Uterus (tissue), 2 donors: ENCODE measurements at regions not wholly inside any gene's neighbourhood (a gene's known extent, or its start where the extent isn't known, plus 50 kb on each side); places are given as distances from the start of the nearest gene placed in this dataset.
"Not testable (repeated sequence)": the region's sequence is repeated elsewhere in the genome, so short reads cannot be mapped to it uniquely, and the experiment has no call there.

ENCODE experiments used
- POLR2A ChIP-seq, 2 donors: fragments of 450-650 bp; IDR thresholded peaks; one replicate each; pipeline ENCODE4 v1.6.1; 2016; ENCODE audit warnings: antibody characterized with exemption in 2 of 2, mild to moderate bottlenecking in 1 of 2, moderate library complexity in 1 of 2
- TF ChIP-seq, protein P1 (sequence below), 4 experiments: fragments of 200-600 bp in 2 of 4; fragments of 450-650 bp in 2 of 4; sonication (generic) in 2 of 4; IDR thresholded peaks; one replicate each; pipeline ENCODE4 v1.5.1; 2016 to 2019; ENCODE audit warnings: antibody characterized with exemption in 4 of 4, mild to moderate bottlenecking in 2 of 4, moderate library complexity in 1 of 4

DNA sequence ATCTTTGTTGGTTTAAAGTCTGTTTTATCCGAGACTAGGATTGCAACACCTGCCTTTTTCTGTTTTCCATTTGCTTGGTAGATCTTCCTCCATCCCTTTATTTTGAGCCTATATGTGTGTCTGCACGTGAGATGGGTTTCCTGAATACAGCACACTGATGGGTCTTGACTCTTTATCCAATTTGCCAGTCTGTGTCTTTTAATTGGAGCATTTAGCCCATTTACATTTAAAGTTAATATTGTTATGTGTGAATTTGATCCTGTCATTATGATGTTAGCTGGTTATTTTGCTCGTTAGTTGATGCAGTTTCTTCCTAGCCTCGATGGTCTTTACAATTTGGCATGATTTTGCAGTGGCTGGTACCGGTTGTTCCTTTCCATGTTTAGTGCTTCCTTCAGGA lies 149.4 kb upstream of the MRPS22 start:
- not testable (repeated sequence) for TF ChIP-seq POLR2A (IDR thresholded peaks at IDR 0.05)
- TF ChIP-seq, protein P1, sequence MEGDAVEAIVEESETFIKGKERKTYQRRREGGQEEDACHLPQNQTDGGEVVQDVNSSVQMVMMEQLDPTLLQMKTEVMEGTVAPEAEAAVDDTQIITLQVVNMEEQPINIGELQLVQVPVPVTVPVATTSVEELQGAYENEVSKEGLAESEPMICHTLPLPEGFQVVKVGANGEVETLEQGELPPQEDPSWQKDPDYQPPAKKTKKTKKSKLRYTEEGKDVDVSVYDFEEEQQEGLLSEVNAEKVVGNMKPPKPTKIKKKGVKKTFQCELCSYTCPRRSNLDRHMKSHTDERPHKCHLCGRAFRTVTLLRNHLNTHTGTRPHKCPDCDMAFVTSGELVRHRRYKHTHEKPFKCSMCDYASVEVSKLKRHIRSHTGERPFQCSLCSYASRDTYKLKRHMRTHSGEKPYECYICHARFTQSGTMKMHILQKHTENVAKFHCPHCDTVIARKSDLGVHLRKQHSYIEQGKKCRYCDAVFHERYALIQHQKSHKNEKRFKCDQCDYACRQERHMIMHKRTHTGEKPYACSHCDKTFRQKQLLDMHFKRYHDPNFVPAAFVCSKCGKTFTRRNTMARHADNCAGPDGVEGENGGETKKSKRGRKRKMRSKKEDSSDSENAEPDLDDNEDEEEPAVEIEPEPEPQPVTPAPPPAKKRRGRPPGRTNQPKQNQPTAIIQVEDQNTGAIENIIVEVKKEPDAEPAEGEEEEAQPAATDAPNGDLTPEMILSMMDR (IDR thresholded peaks at IDR 0.05), result not testable (repeated sequence)
